ENCODE measurements at regions not wholly inside any gene's neighbourhood (a gene's known extent, or its start where the extent isn't known, plus 50 kb on each side); places are given as distances from the start of the nearest gene placed in this dataset.

- Histone ChIP-seq H3K4me1 (ENCODE audit: insufficient read depth, low read length) (peaks cover 72% of the 10 kb centered on the region), H3F3A (ENCODE audit: low read length, unreplicated experiment) (peaks cover 19% of the 10 kb centered on the region), H3K4me2 (ENCODE audit: low read length) (peak overlapping the region; percentile 64), H3K9ac (ENCODE audit: low read length) (peak overlapping the region; percentile 55), H3K79me2 (ENCODE audit: low read length) (peaks cover 91% of the 10 kb centered on the region), H3K27me3 (ENCODE audit: low read length) (no peaks in the 10 kb centered on the region), H3K9me3 (ENCODE audit: low read length) (no peaks in the 10 kb centered on the region), H3K9me2 (replicated peaks; ENCODE audit: low read length) (no peaks in the 10 kb centered on the region), H3K36me3 (ENCODE audit: low read depth, low read length) (peaks cover 69% of the 10 kb centered on the region), H2AFZ (ENCODE audit: low read length) (no peak overlapping the region), H4K20me1 (ENCODE audit: low read length) (no peaks in the 10 kb centered on the region), H3K27ac (ENCODE audit: low read length) (peak overlapping the region; percentile 86), H3K4me3 (ENCODE audit: low read length) (peak overlapping the region; percentile 15; the same call in 1 of the 2 replicates)
- POLR2A ChIA-PET (ENCODE audit: unreplicated experiment), result interaction anchor here (0.5 to 1.5 kb wide), 5 partner anchors 8 to 139 kb away, joined by 3 to 15 read pairs (median 4); no protein-coding TSS in a partner anchor
- BruUV-seq (replicated peaks), result TSS peak; percentile 83
- TF ChIP-seq EZH2phosphoT487 (IDR thresholded peaks at IDR 0.05; ENCODE audit: borderline replicate concordance, low read length) (no peak), CTCF (conservative IDR thresholded peaks at IDR 0.05; ENCODE audit: low read depth, low read length) (no peak), EZH2 (IDR thresholded peaks at IDR 0.05; ENCODE audit: low read length, unreplicated experiment) (no peak)
- ATAC-seq, result peak; percentile 0; the same call in 1 of the 2 replicates
- intact Hi-C loops (cut with micrococcal nuclease), result loop anchor here (1.0 to 10.0 kb wide), 4 partner anchors 12 to 364 kb away; no protein-coding TSS in a partner anchor
- peak; percentile 51 for DNase-seq
- CTCF ChIA-PET, result interaction anchor here (1.1 to 2.1 kb wide), 5 partner anchors 8 to 132 kb away, joined by 3 to 54 read pairs (median 5); no protein-coding TSS in a partner anchor
Observed at GRCh38 chr12:124380796-124381455, 86.0 kb downstream of the RFLNA start.

- CTCF ChIA-PET, result interaction anchor here (0.6 to 2.1 kb wide), 9 partner anchors 9 to 347 kb away, joined by 3 to 54 read pairs (median 5); no protein-coding TSS in a partner anchor
- Histone ChIP-seq H4K20me1 (ENCODE audit: low read length) (0 out of 2 replicates have a peak, but pooled peaks cover 3% of the 10 kb centered on the region), H3K9me3 (ENCODE audit: low read length) (no peaks in the 10 kb centered on the region), H3K4me2 (ENCODE audit: low read length) (peak overlapping the region; percentile 64), H3K4me1 (ENCODE audit: insufficient read depth, low read length) (peaks cover 64% of the 10 kb centered on the region), H3K36me3 (ENCODE audit: low read depth, low read length) (peaks cover 77% of the 10 kb centered on the region), H3K27me3 (ENCODE audit: low read length) (no peaks in the 10 kb centered on the region), H3K79me2 (ENCODE audit: low read length) (peaks cover 91% of the 10 kb centered on the region), H3K9me2 (replicated peaks; ENCODE audit: low read length) (no peaks in the 10 kb centered on the region), H3K27ac (ENCODE audit: low read length) (peak overlapping the region; percentile 86), H3K9ac (ENCODE audit: low read length) (peak overlapping the region; percentile 55), H2AFZ (ENCODE audit: low read length) (no peak overlapping the region), H3K4me3 (ENCODE audit: low read length) (peak overlapping the region; percentile 13; the same call in 1 of the 2 replicates), H3F3A (ENCODE audit: low read length, unreplicated experiment) (peaks cover 21% of the 10 kb centered on the region)
- DNase-seq (peak; percentile 97), ATAC-seq (peak; percentile 70)
- POLR2A ChIA-PET (ENCODE audit: unreplicated experiment), result interaction anchor here (0.6 to 1.5 kb wide), 4 partner anchors 9 to 114 kb away, joined by 3 to 15 read pairs (median 8); no protein-coding TSS in a partner anchor
- no TSS peak for BruUV-seq (replicated peaks)
- TF ChIP-seq EZH2 (IDR thresholded peaks at IDR 0.05; ENCODE audit: low read length, unreplicated experiment) (no peak), CTCF (conservative IDR thresholded peaks at IDR 0.05; ENCODE audit: low read depth, low read length) (peak; percentile 51), EZH2phosphoT487 (IDR thresholded peaks at IDR 0.05; ENCODE audit: borderline replicate concordance, low read length) (no peak)
- intact Hi-C loops (cut with micrococcal nuclease), result loop anchor here (1.0 to 10.0 kb wide), 4 partner anchors 11 to 365 kb away; no protein-coding TSS in a partner anchor
Observed at GRCh38 chr12:124379938-124380754, 85.3 kb downstream of the RFLNA start.

Data from PC-3 (cell line).